HG02970 (cell line): ENCODE measurements at regions not wholly inside any gene's neighbourhood (a gene's known extent, or its start where the extent isn't known, plus 50 kb on each side); places are given as distances from the start of the nearest gene placed in this dataset.
"Not testable (repeated sequence)": the region's sequence is repeated elsewhere in the genome, so short reads cannot be mapped to it uniquely, and the experiment has no call there.

Experiments used
- ATAC-seq: cut with Tn5 transposase; IDR thresholded peaks from one replicate; pipeline ENCODE4 v1.9.1; 2021; ENCODE audit warnings: mild to moderate bottlenecking, moderate library complexity, moderate number of reproducible peaks; ENCODE audit not compliant: unreplicated experiment, low FRiP score

DNA sequence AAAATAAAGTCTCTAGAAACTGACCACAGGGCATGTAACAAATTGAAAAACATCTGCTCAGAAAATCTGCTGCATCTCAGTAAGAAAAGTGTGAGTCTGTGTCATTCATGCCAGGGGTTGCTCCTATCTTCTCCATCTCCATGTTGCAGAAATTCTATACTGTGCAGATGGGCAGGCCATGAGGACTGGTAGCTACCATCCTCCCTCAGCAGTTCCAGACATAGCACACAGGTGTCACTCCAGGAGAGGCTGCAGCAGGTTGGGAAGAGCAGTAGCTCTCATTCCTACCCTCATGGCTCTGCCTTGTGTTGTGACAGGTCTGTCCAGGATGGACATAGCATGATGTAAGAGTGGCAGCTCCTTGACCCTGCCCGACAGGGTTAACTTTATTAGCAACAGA is 173.4 kb downstream of the NDUFS4 start:
- no peak for ATAC-seq

DNA sequence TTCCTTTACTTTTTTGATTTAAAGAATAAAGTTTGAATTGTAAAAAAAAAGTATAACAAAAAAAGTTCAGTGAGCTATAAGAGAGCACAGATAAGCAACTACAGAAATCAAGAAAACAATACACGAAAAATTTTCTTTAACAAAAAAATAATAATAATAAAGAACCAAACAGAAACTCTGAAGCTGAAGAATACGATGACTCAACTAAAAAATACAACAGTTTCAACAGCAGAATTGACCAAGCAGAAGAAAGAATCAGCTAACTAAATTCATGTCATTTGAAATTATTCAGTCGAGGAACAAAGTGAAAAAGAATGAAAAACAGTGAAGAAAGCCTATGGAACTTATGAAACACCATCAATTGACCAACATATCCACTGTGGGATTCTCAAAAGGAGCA is 177.7 kb downstream of the NDUFS4 start:
- ATAC-seq = no peak

DNA sequence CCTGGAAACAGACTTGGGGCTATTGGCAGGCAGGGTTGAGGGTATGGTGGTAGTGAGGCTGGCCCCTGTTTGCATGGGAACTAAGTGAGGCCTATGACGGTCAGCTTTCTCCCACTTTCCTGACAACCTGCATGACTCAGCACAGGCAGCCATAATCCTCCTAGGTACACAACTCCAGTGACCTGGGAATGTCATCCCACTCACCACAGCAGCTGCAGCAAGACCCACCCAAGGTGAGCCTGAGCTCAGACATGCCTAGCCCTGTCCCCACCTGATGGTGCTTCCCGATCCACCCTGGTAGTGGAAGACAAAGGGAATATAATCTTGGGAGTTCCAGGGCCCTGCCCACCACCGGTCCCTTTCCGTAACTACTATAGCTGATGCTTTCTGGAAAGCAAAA is 178.7 kb downstream of the NDUFS4 start:
- no peak for ATAC-seq

DNA sequence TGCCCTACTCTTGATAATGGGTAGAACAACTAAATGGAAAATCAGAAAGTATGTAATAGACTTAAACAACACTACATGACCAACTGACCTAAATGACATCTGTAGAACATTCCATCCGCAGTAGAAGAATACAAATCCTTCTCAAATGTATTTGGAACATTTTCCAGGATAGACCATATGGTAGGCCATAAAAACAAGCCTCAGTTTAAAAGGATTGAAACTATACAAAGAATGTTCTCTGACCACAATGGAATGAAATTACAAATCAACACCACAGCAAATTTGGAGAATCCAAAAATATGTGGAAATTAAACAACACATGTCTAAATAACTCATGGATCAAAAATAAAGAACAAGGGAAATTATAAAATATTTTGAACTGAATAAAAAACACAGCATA is 189.2 kb downstream of the NDUFS4 start:
- no peak for ATAC-seq

DNA sequence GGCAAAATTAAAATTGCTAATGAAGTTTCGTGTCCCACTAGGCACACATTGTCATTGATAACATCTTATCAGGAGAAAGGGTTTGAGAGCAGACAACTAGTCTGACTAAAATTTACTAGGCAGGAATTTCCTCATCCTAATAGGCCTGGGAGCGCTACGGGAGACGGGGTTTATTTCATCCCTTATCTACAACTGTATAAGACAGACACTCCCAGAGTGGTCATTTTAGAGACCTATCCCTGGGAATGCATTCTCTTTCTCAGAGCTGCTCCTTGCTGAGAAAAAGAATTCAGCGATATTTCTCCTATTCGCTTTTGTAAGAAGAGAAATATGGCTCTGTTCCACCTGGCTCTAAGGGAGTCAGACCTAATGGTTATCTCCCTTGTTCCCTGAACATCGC is 191.8 kb downstream of the NDUFS4 start:
- ATAC-seq = not testable (repeated sequence)

DNA sequence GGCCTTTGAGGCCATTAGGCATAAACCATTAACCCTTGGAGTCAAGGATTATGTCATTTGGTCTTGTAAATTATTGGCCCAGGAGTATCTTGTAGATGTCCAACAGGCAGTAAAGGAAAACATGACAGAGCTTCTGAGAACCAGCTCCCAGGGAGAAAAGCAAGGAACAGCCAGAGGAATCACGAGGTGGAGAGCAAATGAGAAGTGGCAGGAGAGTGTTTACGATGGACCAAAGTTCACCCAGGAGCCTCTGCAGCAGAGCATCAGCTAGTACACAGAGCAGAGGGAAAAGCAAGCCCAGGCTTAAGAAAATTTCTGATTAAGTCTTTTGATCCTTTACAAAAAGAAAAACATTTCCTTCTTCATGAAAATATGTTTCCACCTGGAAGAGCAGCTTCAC is 206.2 kb downstream of the NDUFS4 start:
- no peak for ATAC-seq

DNA sequence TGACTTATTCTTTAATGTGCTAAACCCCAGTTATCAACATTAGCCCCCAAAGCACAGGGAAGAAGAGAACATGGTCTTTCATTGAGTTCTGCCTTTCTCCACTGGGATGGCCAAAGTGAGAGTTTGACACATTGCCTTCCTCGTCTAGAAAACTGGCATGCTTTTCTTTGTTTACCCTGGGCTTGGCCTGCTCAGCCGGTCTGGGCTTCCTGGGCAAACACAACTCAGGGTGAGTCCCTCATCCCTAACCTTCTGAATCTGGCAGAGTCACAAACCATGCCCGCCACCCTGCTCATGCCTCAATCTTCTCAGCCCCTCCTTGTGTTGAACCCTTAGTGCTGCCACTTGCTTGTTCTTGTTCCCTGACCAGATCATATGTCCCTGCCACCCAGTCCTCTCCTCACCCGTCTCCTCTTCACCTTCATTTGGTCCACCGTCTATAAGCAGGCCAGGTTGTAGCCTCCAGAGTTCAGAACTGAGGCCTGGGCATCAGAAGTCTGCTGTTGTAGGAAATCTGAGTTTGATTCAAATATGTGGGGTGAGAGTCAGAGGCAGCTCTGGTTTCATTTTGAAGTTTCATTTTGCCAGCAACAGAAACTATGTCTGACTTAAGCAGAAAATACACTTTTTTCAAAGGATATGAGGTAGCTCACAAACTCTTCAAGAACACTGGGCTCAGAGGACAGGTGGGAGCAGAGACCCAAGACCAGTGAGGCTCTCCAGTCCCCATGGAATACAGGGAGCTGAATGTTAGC is 217.6 kb downstream of the NDUFS4 start:
- ATAC-seq = peak; percentile 48

DNA sequence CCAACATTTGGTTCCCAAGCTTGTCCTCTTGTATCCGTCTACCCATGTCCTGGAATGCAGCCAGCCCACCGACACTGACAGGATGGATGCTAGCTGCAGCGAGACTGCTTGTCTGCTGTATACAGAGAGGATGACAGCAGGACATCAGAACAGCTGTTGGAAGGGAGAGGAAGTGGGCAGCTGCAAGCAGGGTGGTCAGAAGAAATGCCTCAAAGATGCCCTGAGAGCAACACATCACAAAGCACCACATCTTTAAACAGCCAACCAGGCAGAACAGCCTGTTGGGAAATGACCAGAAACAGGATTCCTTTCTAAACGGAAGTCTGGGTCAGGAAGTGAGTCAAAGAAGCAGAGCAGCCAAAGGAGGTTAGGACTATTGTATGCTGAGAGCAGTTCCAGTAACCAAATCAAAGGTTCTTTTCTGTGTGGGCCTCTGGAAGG is 219.1 kb downstream of the NDUFS4 start:
- no peak for ATAC-seq

DNA sequence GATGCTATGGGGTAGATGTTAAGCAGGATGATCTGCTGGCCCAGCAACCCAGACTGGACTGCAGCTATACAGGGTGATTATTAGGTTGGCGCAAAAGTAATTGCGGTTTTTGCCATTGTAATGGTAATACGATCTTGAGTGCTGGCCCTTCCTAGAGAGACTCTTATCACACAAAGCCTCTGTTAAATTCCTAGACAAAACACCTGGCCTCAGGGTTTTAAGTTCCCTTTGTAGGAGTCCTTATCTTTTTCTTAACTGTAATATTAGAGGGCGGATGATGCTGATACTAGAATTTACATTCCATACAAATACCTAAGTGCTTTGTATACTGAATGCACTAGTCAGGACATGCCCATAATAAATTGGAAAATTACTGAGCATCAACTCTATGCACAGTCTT is 222.2 kb downstream of the NDUFS4 start:
- ATAC-seq = no peak

DNA sequence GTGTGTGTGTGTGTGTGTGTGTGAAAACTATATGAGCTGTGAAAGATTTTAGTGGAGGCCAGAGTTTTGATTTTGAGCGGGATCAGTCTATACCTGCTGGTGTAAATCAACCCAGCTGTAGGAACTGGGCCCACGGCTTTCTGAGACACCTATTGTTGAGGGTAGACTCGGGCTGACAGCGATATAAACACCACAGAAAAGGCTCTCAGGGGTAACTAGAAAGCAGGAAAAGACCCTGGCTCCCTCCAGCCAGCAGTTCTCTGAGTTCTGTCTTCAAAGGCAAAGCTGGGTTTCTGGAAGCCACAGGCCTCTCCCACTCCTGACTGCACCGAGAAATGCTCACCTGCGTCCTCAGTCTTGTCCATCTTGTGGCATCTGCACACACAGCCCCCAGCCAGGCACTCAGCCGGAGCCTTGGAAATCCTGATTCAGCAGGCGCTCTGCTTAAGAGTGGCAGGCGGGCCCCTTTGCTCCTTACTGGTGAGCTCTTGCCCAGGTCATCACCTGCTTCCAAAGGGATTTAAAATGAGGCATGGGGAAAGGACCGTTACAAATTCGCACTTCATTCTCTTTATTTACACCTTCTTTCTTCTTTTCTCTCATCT is 223.3 kb downstream of the NDUFS4 start:
- no peak for ATAC-seq

DNA sequence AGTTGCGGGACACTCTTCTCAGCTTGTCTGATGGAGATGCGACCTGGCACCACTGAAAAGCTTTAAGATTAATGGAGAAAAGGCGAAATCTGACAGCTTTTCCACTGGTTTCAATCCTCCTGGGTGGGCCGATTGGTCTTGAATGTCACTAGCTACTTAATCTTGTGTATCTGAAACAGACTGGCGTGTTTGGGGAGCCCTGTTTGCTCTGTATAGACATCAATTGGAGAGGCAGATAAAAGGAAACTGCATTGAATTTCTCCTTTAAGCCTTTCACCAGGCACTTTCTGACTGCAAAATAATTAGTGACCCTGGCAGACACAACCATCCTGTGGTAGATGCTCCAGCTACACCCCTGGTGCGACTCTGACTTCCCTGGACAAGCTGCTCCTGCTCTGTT is 224.2 kb downstream of the NDUFS4 start:
- no peak for ATAC-seq

DNA sequence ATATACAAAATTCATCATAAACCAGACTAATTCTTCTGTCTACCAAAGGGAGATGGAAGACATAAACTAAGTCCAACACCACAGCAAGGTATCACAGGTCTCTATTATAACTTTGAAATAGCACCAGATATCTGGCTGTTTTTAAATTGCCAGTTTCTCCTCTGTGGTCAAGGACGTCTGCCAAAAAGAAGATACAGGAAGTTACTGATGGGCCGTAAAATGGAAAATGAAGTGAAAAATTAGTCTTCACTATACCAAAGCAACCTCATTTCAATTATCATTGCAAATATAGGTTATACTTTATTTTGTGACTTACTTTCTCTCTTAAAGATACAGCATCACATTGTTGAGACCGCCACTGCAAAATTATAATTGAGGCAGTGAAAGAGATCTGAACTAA is 225.5 kb downstream of the NDUFS4 start:
- no peak for ATAC-seq

DNA sequence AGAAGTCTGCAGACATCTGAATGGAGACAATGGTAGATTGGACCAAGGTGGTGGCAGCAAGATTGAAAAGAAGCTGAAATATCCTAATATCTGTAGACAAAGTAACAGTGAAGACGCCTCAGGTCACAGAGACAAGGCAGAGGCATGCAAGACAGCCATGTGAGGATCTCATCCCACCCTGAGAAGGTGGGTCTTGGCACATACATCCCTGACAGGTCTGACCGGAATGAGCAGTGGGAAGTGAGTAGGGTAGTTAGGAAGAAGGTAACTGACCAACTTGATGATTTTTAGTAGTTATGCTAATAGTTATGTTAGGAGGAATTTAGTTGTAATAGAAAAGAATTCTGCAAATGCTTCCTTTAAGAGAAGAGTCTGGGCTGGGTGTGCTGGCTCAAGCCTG is 229.6 kb downstream of the NDUFS4 start:
- ATAC-seq = no peak

DNA sequence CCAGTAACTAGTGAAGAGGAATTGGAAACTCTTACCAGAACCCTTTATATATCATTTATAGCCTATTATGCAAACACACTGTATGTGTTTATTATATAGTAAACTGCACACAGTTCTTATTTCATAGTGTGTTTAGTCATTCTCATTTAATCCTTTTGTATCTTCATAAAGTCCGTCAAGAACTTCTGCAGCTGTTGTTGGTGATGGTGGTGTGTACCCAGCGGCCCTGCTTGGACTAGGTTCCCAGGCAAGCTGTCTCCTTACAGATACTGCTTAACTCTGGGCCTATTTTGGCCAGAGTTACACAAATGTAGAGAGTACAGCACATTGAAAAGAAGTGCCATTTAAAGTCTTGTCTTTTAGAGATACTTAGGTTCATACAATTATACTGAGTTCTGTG is 231.9 kb downstream of the NDUFS4 start:
- no peak for ATAC-seq

DNA sequence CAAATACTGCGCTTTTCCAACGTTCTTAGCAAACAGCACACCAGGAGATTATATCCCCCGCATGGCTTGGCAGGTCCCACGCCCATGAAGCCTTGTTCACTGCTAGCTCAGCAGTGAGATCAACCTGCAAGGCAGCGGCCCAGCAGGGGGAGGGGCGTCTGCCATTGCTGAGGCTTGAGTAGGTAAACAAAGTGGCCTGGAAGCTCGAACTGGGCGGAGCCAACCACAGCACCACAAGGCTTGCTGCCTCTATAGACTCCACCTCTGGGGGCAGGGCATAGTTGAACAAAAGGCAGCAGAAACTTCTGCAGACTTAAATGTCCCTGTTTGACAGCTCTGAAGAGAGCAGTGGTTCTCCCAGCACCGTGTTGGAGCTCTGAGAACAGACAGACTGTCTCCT is 239.2 kb downstream of the NDUFS4 start:
- not testable (repeated sequence) for ATAC-seq

DNA sequence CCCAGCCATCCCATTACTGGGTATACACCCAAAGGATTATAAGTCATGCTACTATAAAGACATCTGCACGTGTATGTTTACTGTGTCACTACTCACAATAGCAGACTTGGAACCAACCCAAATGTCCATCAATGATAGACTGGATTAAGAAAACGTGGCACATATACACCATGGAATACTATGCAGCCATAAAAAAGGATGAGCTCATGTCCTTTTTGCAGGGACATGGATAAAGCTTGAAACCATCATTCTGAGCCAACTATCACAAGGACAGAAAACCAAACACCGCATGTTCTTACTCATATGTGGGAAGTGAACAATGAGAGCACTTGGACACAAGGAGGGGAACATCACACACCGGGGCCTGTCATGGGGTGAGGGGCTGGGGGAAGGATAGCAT is 248.0 kb downstream of the NDUFS4 start:
- ATAC-seq = not testable (repeated sequence)

DNA sequence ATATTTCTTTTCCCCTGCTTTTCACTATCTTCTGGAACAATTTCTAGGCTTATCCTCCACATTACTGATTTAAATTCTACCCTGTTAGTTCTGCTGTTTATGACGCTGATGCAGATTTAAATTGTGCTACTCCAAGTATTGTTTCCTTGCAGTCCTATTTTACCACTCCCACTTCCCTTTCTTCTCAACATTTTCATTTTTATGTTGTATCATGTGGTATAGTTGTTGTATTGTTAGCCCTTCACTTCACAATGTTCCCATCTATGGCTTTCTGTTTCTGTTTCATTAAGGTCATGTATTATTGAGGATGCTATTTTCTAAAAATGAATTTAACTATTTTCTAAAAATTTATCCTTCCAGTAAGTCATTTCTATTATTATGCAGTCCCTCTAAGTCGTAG is 254.4 kb downstream of the NDUFS4 start:
- ATAC-seq = no peak

DNA sequence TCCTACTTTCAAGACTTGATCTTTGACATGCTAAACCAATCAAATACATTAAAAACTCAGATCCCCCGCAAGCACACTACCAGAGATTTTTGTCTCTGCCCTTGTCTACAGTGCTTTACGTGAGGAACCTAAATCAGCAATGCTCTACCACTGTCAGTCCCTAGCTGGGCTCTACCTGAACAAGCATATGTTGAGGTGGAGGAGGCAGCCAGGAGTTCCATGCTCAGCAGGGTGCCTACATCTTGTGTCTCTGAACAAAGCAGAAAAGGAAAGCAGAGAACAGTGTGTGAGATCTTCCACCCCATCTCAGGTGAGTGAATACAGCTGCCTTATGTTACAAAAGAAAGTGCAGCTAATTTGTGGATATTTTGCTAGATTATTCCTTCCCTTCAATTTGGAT is 255.0 kb downstream of the NDUFS4 start:
- no peak for ATAC-seq

DNA sequence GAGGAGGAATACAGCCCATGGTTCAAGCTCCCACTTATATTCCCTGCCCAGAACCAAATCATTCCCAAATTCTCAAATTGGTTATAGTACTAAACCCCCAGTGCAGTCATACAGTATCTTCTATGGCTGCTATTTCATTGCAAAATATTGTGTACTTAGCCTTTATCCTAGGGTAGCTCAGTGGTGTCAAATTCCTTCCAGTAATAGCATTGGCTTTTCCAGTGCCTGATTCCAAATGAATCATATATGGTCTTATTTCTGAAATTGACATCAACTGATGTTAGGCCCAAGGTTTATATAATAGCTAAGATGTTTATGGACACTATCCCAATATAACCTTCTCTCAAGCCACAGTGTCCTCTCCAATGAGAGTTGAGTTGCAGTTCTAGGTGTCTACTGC is 256.7 kb downstream of the NDUFS4 start:
- ATAC-seq = no peak

DNA sequence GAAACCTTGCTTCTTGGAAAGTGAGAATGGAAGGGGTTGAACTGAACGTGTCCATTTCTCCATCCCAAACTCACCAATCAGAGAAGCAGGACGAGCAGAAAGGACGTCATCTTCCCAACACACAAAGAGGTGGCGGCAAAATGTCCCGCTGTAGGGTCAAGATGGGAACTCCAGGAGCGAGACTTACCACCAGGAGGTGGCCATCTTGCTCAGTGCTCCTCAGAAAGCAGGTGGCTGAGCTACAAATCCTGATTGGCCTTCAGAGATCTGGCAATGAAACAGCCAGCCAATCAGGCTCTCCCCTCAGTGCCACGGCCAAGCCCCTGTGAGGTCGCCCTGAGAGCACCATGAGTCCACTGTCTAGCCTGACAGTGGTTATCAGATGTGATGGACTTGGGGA is 259.0 kb downstream of the NDUFS4 start:
- ATAC-seq = no peak

DNA sequence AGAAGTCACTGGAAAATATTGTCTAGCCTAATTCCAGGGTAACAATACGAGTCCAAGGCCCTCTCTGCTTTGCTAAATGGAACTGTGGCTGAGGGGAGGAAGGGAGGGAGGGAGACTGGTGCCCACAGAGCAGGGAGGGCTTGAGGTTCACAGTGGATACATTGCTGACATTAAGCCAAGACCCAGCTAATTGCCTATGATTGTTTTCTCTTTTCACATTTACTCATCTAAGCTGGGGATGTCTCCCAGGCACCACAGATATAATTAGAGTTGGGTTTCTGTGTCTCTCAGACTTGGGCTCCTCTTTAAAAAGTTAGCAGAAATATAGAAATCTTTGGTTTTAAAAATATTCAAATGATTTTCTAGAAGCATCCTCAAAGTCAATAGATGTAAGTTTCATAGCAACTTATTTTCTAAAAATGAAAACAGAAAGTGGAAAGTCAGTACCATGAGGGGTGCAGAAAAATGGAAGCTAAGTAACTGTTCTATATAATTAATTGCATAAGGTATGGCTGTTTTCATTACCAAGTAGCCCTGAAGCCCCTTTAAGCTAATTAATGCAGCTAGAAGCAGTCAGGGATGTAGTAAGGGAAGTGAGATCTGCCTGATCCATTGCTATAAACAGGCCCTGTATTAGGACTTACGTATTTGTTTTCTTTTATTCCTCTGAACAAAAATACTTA is 259.8 kb downstream of the NDUFS4 start:
- peak; percentile 33 for ATAC-seq

DNA sequence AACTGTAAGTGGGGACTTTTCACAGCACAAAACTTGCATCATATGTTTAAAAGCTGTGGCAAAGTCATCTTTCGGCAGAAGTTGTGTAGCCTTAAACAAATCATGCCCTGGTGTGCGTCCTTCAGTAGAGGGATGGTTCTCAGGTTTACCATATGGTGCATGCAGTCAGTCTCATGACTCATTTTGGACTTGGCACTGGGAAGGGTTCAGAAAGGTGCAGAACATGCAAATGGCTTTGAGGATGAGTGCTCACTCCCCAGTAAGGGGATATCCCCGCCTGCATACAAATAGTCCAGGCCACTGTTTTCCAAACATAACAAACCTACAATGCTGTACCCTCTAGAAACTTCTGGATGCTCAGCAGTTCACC is 260.3 kb downstream of the NDUFS4 start:
- peak; percentile 70 for ATAC-seq
